ENCODE measurements at regions not wholly inside any gene's neighbourhood (a gene's known extent, or its start where the extent isn't known, plus 50 kb on each side); places are given as distances from the start of the nearest gene placed in this dataset.
A peak's percentile ranks its signal among the peaks of the same experiment; 100 is the strongest.

- peak; percentile 46 for DNase-seq (ENCODE audit: low read depth)
- Histone ChIP-seq H3K36me3 (ENCODE audit: control insufficient read depth, insufficient read depth, low read length) (no peaks in the 10 kb centered on the region), H3K4me3 (ENCODE audit: low read depth, low read length) (no peak overlapping the region), H3K27me3 (ENCODE audit: control insufficient read depth, insufficient read depth, low read length) (no peaks in the 10 kb centered on the region)
- peak; percentile 72 for TF ChIP-seq CTCF (IDR thresholded peaks at IDR 0.05; ENCODE audit: insufficient read depth, low read length, severe bottlenecking)
- FAIRE-seq: no peak
Observed at GRCh38 chr5:2805080-2805479, 53.6 kb upstream of the IRX2 start.

- TF ChIP-seq CTCF (IDR thresholded peaks at IDR 0.05; ENCODE audit: insufficient read depth, low read length, severe bottlenecking): no peak
- no peak for FAIRE-seq
- H3K27me3 ChIP-seq (ENCODE audit: control insufficient read depth, insufficient read depth, low read length): no peaks in the 10 kb centered on the region
- DNase-seq (ENCODE audit: low read depth): no peak
- no peaks in the 10 kb centered on the region for H3K36me3 ChIP-seq (ENCODE audit: control insufficient read depth, insufficient read depth, low read length)
- H3K4me3 ChIP-seq (ENCODE audit: low read depth, low read length): no peak overlapping the region
Observed at GRCh38 chr5:2803751-2804150, 52.3 kb upstream of the IRX2 start.

- Histone ChIP-seq H3K4me3 (ENCODE audit: low read depth, low read length) (no peak overlapping the region), H3K27me3 (ENCODE audit: control insufficient read depth, insufficient read depth, low read length) (no peaks in the 10 kb centered on the region), H3K36me3 (ENCODE audit: control insufficient read depth, insufficient read depth, low read length) (no peaks in the 10 kb centered on the region)
- FAIRE-seq (no peak), DNase-seq (ENCODE audit: low read depth) (no peak)
- TF ChIP-seq CTCF (IDR thresholded peaks at IDR 0.05; ENCODE audit: insufficient read depth, low read length, severe bottlenecking): no peak
Observed at GRCh38 chr5:2802693-2803365, 51.4 kb upstream of the IRX2 start.

DNA sequence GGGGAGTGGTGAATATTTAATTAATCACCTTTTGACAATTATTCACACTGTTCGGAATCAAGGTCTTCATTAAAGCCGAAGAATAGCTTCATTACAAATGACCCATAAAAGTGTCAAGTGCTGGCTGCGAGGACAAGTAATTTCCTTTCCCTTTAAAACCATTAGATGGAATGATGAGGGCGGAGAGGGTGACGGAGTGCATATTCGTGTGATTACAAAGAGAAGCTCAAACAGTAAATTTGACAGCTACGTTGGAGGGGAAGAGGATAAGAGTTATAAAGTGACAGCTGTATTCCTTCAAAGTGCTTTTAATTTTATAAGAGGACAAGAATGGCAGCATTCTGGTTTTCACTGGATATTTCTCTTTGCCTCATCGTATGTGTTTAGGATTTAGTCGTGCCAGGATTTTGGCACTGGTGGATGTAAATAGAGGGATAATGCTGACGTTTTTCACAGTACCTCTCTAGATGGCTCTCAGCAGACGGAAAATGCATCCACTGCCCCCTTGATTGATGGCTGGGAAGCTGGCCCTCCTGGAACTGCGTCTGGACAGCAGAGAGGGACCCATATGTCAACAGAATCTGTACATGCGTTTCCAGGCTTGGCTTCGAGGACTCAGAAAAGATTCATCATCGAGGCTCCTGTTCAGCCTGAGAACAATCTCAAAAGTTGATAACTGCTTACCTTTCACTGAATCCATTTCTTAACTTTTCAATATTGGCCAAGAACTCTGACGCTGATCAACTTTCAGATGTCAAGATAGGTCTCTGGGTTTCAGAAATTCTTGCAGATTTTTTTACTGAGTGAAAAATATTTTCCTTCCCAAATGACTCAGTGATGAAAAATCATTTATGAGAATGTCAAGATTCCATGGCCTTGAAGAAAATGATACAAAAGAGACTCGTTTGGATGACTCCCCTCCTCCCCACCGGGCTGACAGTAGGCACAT is 50.4 kb upstream of the IRX2 start:
- no peak for TF ChIP-seq CTCF (IDR thresholded peaks at IDR 0.05; ENCODE audit: insufficient read depth, low read length, severe bottlenecking)
- DNase-seq (ENCODE audit: low read depth): no peak
- H3K27me3 ChIP-seq (ENCODE audit: control insufficient read depth, insufficient read depth, low read length): no peaks in the 10 kb centered on the region
- H3K36me3 ChIP-seq (ENCODE audit: control insufficient read depth, insufficient read depth, low read length): no peaks in the 10 kb centered on the region
- FAIRE-seq: no peak
- H3K4me3 ChIP-seq (ENCODE audit: low read depth, low read length): no peak overlapping the region
